Right lung (tissue), 2 donors: ENCODE measurements at regions not wholly inside any gene's neighbourhood (a gene's known extent, or its start where the extent isn't known, plus 50 kb on each side); places are given as distances from the start of the nearest gene placed in this dataset.

Experiments used
- DNase-seq, 2 donors: peaks; one replicate each; pipeline ENCODE4 v3.0.0-alpha.2; 2013

GRCh38 chr13:75052616-75053015 lies 429.4 kb downstream of the TBC1D4 start:
- no peak for DNase-seq

GRCh38 chr13:75050419-75051046 lies 431.4 kb downstream of the TBC1D4 start:
- no peak for DNase-seq

- DNase-seq, result no peak
Measured at GRCh38 chr13:75049735-75050335, 432.1 kb downstream of the TBC1D4 start.

GRCh38 chr13:75042807-75043206 lies 439.2 kb downstream of the TBC1D4 start:
- DNase-seq, result no peak

- no peak for DNase-seq
Measured at GRCh38 chr13:75038393-75039113, 443.4 kb downstream of the TBC1D4 start.

DNA sequence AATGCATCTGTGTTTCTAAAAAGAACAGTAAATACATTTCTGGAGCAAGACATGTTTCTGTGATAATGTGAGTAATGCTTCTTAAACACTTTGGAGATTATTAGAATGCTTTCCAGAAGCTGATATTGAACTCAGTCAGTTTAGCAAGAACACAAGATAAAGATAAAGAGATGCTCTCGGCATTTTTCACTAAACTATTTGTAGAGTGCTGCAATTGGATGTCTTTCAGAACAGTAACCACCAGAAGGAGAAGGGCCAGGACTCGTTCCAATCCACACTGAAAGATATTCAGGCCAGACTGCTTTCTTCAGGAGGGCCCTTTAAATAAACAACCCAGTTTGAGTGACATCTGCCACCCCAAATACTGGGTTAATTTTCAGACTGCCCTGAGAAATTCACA lies 456.0 kb downstream of the TBC1D4 start:
- no peak for DNase-seq

DNA sequence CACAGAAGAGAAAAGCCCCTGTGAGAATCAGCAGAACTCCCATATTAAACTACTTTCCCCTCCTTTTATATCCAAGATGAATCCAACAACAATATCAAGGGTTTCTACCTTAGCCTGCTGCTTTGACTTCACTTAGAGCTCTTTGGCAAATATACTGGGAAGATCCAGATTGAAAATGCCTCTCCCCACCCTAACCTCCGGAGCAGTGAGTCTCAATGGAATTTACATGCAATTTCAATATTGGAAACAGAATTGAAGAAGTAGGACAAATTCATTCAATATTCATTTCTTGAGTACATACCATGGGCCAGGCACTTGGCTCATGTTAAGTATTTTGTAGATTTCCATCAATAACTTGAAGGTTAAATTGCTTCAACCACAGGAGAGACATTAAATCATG lies 457.4 kb downstream of the TBC1D4 start:
- no peak for DNase-seq

- DNase-seq, result no peak
Measured at GRCh38 chr13:75023609-75024008, 458.4 kb downstream of the TBC1D4 start.

- no peak for DNase-seq
Measured at GRCh38 chr13:75021151-75021550, 460.8 kb downstream of the TBC1D4 start.

DNA sequence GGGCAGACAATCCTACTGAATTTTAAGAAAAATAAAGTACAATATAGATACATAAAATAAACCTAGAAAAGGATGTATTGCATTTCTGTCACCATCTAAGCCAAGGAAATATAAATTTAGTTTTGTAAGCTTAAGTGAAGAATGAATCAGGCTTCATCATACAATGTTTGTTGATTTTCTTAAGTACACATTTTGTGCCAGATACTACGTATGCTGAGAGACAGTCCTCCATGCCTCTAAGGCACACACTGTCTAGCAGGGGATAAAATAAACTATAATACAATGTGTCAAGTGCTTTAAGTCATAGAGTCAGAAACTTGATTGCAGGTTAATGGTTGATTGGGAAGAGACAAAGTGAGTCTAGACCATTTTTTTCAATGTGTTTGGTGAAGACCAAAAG lies 465.7 kb downstream of the TBC1D4 start:
- no peak for DNase-seq

DNA sequence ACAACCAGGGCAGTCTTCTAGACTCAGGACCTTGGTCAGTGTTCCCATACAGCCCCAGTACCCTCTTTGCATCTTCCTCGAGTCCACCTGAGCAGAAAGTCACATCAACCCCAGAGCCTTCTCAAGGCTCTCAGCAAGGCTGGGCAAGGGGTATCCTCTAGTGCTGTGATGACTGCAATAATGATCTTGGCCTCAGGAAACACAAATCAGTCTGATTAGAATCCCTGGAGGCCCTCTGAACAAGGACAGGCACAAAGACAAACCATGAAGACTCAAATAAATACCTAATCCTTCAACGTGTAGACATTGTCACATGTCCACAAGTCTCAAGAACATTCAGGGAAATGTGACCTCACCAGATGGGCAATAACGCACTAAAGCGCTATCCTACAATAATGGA lies 468.2 kb downstream of the TBC1D4 start:
- no peak for DNase-seq

- DNase-seq, result no peak
Measured at GRCh38 chr13:75010941-75011340, 471.0 kb downstream of the TBC1D4 start.

DNA sequence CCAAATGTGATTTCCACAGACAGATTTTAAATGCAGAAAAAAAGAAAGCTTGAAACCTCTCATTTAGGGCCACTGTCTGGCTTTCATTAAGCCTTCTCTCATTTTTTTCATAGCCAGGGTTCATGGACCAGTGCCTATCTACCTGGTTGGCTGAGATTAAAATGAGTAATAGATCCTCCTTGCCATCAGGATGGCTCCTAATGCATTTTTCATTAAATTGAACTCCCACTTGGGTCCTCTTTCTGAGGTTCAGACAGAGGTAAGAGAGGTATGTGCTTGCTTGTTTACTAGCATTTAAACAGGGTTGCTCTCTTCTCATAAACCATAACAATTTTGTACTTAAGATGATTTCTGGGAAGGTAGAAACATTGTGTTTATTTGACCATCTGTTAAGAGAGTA lies 473.0 kb downstream of the TBC1D4 start:
- no peak for DNase-seq

GRCh38 chr13:74990992-74991391 lies 491.0 kb downstream of the TBC1D4 start:
- DNase-seq, result no peak

- DNase-seq, result no peak
Measured at GRCh38 chr13:74987124-74987690, 494.8 kb downstream of the TBC1D4 start.

DNA sequence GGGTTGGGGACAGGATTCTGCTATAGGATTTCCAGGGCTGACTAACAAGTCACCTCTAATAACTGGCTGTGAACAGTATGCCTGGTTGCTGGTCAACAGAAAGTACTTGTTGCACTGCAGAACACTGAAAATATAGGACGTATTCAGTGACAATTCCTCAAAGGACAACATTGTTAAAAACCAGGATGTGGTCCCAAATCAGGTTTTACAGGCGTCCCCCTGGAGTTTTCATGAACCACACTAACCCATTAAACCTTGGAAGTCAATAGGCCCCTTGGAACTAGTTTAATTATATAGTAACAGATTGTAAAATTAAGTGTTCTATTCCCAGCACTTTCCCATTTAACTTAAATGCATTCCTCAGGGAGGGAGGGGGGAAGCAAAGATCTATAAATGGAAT lies 495.4 kb downstream of the TBC1D4 start:
- DNase-seq, result no peak

GRCh38 chr13:74979703-74980102 lies 502.3 kb downstream of the TBC1D4 start:
- no peak for DNase-seq

GRCh38 chr13:74978591-74978990 lies 503.4 kb downstream of the TBC1D4 start:
- DNase-seq, result no peak

DNA sequence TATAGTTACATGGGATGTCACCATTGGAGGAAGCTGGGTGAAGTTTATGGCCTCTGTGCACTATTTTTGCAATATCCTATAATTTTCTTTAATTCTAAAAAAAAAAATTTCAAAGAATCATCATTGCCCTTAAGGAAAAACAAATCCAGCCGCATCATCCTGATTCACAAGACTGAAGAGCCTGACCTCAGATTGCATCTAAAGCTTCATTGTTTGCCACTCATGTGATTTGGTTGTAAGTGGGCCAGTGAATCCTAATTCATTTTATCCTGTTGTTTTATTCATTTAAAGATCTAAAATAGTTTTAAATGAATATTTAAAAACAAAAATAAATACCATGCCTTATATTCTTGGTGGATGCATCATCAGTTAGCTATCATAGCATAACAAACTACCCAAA lies 504.5 kb downstream of the TBC1D4 start:
- DNase-seq, result no peak

DNA sequence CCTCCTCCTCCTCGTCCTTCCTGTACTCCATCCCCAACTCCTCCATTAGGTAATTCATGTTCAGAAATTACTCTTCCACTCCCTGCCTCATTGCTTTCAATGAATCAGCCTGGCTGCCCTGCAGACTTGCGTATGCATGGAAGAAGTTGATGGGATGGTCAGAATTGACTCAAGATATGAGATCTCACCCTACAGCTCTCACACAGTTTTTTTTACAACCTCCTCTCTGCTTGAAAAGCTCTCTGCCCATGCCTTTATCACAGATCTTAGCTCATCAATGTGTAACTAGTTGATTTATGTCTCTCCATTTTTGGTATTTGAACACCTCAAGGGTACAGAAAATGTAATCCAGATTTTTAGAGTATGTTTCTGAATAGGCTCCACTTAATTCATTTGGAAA lies 506.9 kb downstream of the TBC1D4 start:
- DNase-seq, result no peak

DNA sequence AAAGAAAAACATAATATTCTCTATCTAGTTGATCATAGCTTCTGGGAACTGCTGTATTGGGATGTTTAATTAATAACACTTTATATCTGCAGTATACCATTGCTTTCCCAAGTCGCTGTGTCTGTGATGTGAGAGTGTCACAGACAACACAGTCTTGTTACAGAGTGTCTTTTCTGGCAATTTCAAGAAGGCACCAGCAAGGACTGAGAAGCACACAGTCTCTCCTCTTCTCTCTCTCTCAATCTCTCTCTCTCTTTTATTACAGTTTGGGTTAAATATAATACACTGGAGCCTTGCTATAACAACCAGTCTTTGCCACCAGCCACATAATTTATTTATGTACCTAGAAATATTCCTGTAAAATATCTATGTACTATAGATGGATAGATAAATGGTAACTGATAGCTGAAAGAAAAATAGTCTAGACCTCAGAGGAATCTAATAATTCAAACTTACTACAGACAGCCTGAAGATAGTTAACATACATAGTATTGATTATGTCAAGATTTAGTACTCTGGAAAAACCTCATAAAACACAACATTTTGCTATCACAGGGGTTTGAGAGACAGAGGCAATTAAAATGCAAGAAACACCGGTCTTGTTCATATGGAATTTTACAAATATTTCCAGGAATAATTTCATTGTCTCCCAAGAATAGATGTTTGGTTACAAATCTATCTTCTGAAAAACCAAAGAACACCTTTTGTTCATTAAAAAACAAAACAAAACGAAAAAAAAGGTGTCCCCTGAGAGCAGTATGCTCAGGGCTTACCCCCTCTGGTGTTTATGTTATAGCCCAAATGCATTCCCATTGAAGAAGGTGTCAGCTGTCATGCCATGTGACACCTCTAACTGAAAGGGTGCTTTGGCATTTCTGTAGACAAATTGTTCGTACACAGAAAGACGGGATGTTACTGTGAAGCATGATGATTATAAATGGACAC lies 507.8 kb downstream of the TBC1D4 start:
- no peak for DNase-seq

GRCh38 chr13:74969419-74969818 lies 512.5 kb downstream of the TBC1D4 start:
- DNase-seq, result no peak
